ENCODE measurements at regions not wholly inside any gene's neighbourhood (a gene's known extent, or its start where the extent isn't known, plus 50 kb on each side); places are given as distances from the start of the nearest gene placed in this dataset.

DNA sequence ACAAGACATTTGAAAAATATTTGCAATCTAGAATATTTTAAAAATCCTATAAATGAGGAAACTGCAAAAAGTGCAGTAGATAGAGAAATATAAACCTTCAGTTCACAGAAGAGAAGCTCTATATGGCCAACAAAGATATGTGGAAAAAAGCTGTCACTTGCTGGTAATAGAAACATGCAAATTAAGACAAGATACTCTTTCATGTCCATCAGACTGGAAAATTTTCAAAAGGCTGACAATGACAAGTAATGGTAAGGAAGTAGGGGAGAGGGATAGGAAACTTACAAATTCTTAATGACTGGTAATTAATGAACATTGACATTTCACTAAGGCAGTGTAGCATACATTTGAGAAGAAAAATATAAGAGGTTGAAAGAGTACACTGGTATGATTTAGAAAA lies 147.9 kb downstream of the MRPL39 start:
- Mint-ChIP-seq H3K4me3 (peak overlapping the region in 1 of 10 donors; percentile 1), H3K9me3 (peaks cover 0 to 5% (median 0%) of the 10 kb centered on the region in 11 donors), H3K4me1 (peaks cover 5 to 57% (median 31%) of the 10 kb centered on the region in 7 donors), H3K27me3 (no peaks in the 10 kb centered on the region), H3K36me3 (peaks cover 0 to 3% (median 0%) of the 10 kb centered on the region in 5 donors), H3K27ac (peak overlapping the region in 1 of 9 donors; percentile 42)
- DNase-seq = no peak
- ATAC-seq = no peak
- intact Hi-C loops (cut with micrococcal nuclease) = loop anchor here in 1 of 2 donors (5.0 kb wide), 1 partner anchor 278 kb away; no protein-coding TSS in a partner anchor
- Histone ChIP-seq H3K27me3 (ENCODE audit: control insufficient read depth in 2 of 2, insufficient read depth in 2 of 2, low read length in 2 of 2) (no peaks in the 10 kb centered on the region), H3K36me3 (ENCODE audit: control insufficient read depth in 2 of 3, insufficient read depth in 3 of 3, low read length in 3 of 3) (no peaks in the 10 kb centered on the region), H3K4me3 (ENCODE audit: low read length) (no peak overlapping the region), H3K4me1 (ENCODE audit: control insufficient read depth in 2 of 2, insufficient read depth in 2 of 2, low read length in 2 of 2) (peaks cover 0 to 5% of the 10 kb centered on the region in 2 donors), H3K9me3 (ENCODE audit: control insufficient read depth in 2 of 3, low read length in 3 of 3) (no peaks in the 10 kb centered on the region), H3K27ac (ENCODE audit: low read depth, low read length) (no peak overlapping the region)
- ChIA-PET POLR2A (no interaction called here), CTCF (no interaction called here)

- H3K9me3 ChIP-seq (ENCODE audit: control insufficient read depth in 2 of 3, low read length in 3 of 3) = no peaks in the 10 kb centered on the region
- H3K27ac Mint-ChIP-seq = peak overlapping the region in 7 of 9 donors; percentile 5 to 43 (median 28)
- H3K9me3 Mint-ChIP-seq = peaks cover 0 to 8% (median 0%) of the 10 kb centered on the region in 11 donors
- ChIA-PET CTCF (no interaction called here), POLR2A (no interaction called here)
- no peaks in the 10 kb centered on the region for H3K36me3 ChIP-seq (ENCODE audit: control insufficient read depth in 2 of 3, insufficient read depth in 3 of 3, low read length in 3 of 3)
- ATAC-seq (no peak), DNase-seq (no peak)
- no peaks in the 10 kb centered on the region for H3K27me3 Mint-ChIP-seq
- peak overlapping the region in 4 of 10 donors; percentile 10 to 33 (median 24) for H3K4me3 Mint-ChIP-seq
- H3K4me1 ChIP-seq (ENCODE audit: control insufficient read depth in 2 of 2, insufficient read depth in 2 of 2, low read length in 2 of 2) = peaks cover 0 to 5% of the 10 kb centered on the region in 2 donors
- intact Hi-C loops (cut with micrococcal nuclease) = loop anchor here in 1 of 2 donors (5.0 kb wide), 1 partner anchor 279 kb away; no protein-coding TSS in a partner anchor
- peaks cover 5 to 48% (median 25%) of the 10 kb centered on the region in 7 donors for H3K4me1 Mint-ChIP-seq
- H3K27me3 ChIP-seq (ENCODE audit: control insufficient read depth in 2 of 2, insufficient read depth in 2 of 2, low read length in 2 of 2) = no peaks in the 10 kb centered on the region
- no peak overlapping the region for H3K4me3 ChIP-seq (ENCODE audit: low read length)
- H3K27ac ChIP-seq (ENCODE audit: low read depth, low read length) = no peak overlapping the region
- peaks cover 0 to 7% (median 0%) of the 10 kb centered on the region in 5 donors for H3K36me3 Mint-ChIP-seq
Observed at GRCh38 chr21:25458484-25458883, 148.8 kb downstream of the MRPL39 start.

GRCh38 chr21:25457946-25458345 lies 149.3 kb downstream of the MRPL39 start:
- DNase-seq (no peak), ATAC-seq (no peak)
- Histone ChIP-seq H3K4me1 (ENCODE audit: control insufficient read depth in 2 of 2, insufficient read depth in 2 of 2, low read length in 2 of 2) (peaks cover 0 to 5% of the 10 kb centered on the region in 2 donors), H3K36me3 (ENCODE audit: control insufficient read depth in 2 of 3, insufficient read depth in 3 of 3, low read length in 3 of 3) (no peaks in the 10 kb centered on the region), H3K9me3 (ENCODE audit: control insufficient read depth in 2 of 3, low read length in 3 of 3) (no peaks in the 10 kb centered on the region), H3K27me3 (ENCODE audit: control insufficient read depth in 2 of 2, insufficient read depth in 2 of 2, low read length in 2 of 2) (no peaks in the 10 kb centered on the region), H3K27ac (ENCODE audit: low read depth, low read length) (no peak overlapping the region), H3K4me3 (ENCODE audit: low read length) (no peak overlapping the region)
- peaks cover 0 to 7% (median 0%) of the 10 kb centered on the region in 5 donors for H3K36me3 Mint-ChIP-seq
- peaks cover 5 to 44% (median 24%) of the 10 kb centered on the region in 7 donors for H3K4me1 Mint-ChIP-seq
- ChIA-PET CTCF (no interaction called here), POLR2A (no interaction called here)
- H3K9me3 Mint-ChIP-seq = peaks cover 0 to 8% (median 0%) of the 10 kb centered on the region in 11 donors
- intact Hi-C loops (cut with micrococcal nuclease) = loop anchor here (1.0 to 5.0 kb wide), 8 partner anchors 29 to 279 kb away; partner anchors contain the start of gene MRPL39 (in 1 of the 2)
- no peak overlapping the region for H3K27ac Mint-ChIP-seq
- H3K4me3 Mint-ChIP-seq = no peak overlapping the region
- H3K27me3 Mint-ChIP-seq = no peaks in the 10 kb centered on the region

- intact Hi-C loops (cut with micrococcal nuclease) = loop anchor here (1.0 to 5.0 kb wide), 8 partner anchors 30 to 280 kb away; partner anchors contain the start of gene MRPL39 (in 1 of the 2)
- Mint-ChIP-seq H3K4me3 (peak overlapping the region; percentile 65 to 91 (median 82)), H3K4me1 (peaks cover 5 to 39% (median 24%) of the 10 kb centered on the region in 7 donors), H3K27ac (peak overlapping the region; percentile 81 to 91 (median 86)), H3K27me3 (no peaks in the 10 kb centered on the region), H3K9me3 (peaks cover 0 to 8% (median 0%) of the 10 kb centered on the region in 11 donors), H3K36me3 (peaks cover 0 to 7% (median 0%) of the 10 kb centered on the region in 5 donors)
- H3K9me3 ChIP-seq (ENCODE audit: control insufficient read depth in 2 of 3, low read length in 3 of 3) = no peaks in the 10 kb centered on the region
- no peaks in the 10 kb centered on the region for H3K27me3 ChIP-seq (ENCODE audit: control insufficient read depth in 2 of 2, insufficient read depth in 2 of 2, low read length in 2 of 2)
- CTCF ChIA-PET = no interaction called here
- peaks cover 0 to 5% of the 10 kb centered on the region in 2 donors for H3K4me1 ChIP-seq (ENCODE audit: control insufficient read depth in 2 of 2, insufficient read depth in 2 of 2, low read length in 2 of 2)
- peak overlapping the region; percentile 1 for H3K4me3 ChIP-seq (ENCODE audit: low read length)
- peak overlapping the region; percentile 40 for H3K27ac ChIP-seq (ENCODE audit: low read depth, low read length)
- POLR2A ChIA-PET = no interaction called here
- no peaks in the 10 kb centered on the region for H3K36me3 ChIP-seq (ENCODE audit: control insufficient read depth in 2 of 3, insufficient read depth in 3 of 3, low read length in 3 of 3)
- DNase-seq (peak in 6 of 9 donors; percentile 11 to 49 (median 34)), ATAC-seq (peak; percentile 95)
Observed at GRCh38 chr21:25457411-25457810, 149.9 kb downstream of the MRPL39 start.

DNA sequence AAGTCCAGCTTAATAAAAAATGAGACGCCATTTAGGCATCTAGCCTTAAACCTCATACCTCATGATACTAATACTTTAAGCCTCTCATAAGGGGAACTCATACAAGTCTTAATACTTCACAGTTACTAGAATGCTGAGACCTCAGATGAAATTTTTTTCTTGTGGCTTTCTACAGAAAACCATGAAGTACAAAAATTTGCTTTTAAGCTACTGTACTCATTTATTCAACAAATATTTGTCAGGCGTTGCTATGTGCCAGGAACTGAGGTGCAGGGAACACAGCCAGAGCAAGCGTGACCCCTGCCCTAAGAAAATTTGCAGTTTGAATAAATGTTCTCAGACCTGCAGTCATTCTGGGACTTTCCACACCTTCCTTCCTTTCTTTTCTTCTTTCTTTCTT lies 150.6 kb downstream of the MRPL39 start:
- Histone ChIP-seq H3K9me3 (ENCODE audit: control insufficient read depth in 2 of 3, low read length in 3 of 3) (no peaks in the 10 kb centered on the region), H3K27me3 (ENCODE audit: control insufficient read depth in 2 of 2, insufficient read depth in 2 of 2, low read length in 2 of 2) (no peaks in the 10 kb centered on the region), H3K27ac (ENCODE audit: low read depth, low read length) (peak overlapping the region; percentile 52), H3K4me3 (ENCODE audit: low read length) (peak overlapping the region; percentile 38), H3K36me3 (ENCODE audit: control insufficient read depth in 2 of 3, insufficient read depth in 3 of 3, low read length in 3 of 3) (no peaks in the 10 kb centered on the region), H3K4me1 (ENCODE audit: control insufficient read depth in 2 of 2, insufficient read depth in 2 of 2, low read length in 2 of 2) (peaks cover 0 to 5% of the 10 kb centered on the region in 2 donors)
- ChIA-PET CTCF (no interaction called here), POLR2A (no interaction called here)
- H3K27ac Mint-ChIP-seq = peak overlapping the region; percentile 71 to 93 (median 81)
- DNase-seq (peak in 3 of 9 donors; percentile 4 to 21 (median 20)), ATAC-seq (peak; percentile 49)
- peaks cover 0 to 10% (median 0%) of the 10 kb centered on the region in 11 donors for H3K9me3 Mint-ChIP-seq
- peaks cover 0 to 11% (median 0%) of the 10 kb centered on the region in 5 donors for H3K36me3 Mint-ChIP-seq
- no peaks in the 10 kb centered on the region for H3K27me3 Mint-ChIP-seq
- H3K4me1 Mint-ChIP-seq = peaks cover 5 to 36% (median 24%) of the 10 kb centered on the region in 7 donors
- intact Hi-C loops (cut with micrococcal nuclease) = loop anchor here (1.0 to 5.0 kb wide), 8 partner anchors 31 to 281 kb away; partner anchors contain the start of gene MRPL39 (in 1 of the 2)
- H3K4me3 Mint-ChIP-seq = peak overlapping the region in 9 of 10 donors; percentile 49 to 89 (median 71)

DNA sequence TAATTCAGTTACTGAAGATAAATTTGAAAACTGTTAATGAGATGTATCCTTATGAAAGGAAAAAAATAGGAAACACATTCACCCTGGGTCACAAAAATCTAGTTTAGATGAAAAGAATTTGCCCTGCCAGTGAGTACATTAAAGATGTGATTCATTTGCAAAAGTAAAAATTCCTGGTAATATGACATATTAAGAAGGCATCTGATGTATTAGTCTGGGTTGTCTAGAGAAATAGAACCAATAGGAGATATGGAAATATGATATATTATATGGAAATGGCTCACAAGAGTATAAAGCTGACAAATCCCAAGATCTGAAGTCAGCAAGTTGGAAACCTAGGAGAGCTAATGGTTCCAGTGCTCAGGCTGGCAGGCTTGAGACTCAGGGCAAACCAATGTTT lies 153.8 kb downstream of the MRPL39 start:
- peaks cover 5 to 23% (median 16%) of the 10 kb centered on the region in 7 donors for H3K4me1 Mint-ChIP-seq
- H3K9me3 ChIP-seq (ENCODE audit: control insufficient read depth in 2 of 3, low read length in 3 of 3) = no peaks in the 10 kb centered on the region
- H3K27me3 Mint-ChIP-seq = no peaks in the 10 kb centered on the region
- ATAC-seq (no peak), DNase-seq (no peak)
- ChIA-PET CTCF (interaction anchor here (0.6 kb wide), 1 partner anchor 834 kb away, joined by 3 read pairs; no protein-coding TSS in a partner anchor), POLR2A (no interaction called here)
- no peak overlapping the region for H3K27ac Mint-ChIP-seq
- peaks cover 0 to 21% (median 0%) of the 10 kb centered on the region in 5 donors for H3K36me3 Mint-ChIP-seq
- intact Hi-C loops (cut with micrococcal nuclease) = no loop called here
- no peaks in the 10 kb centered on the region for H3K36me3 ChIP-seq (ENCODE audit: control insufficient read depth in 2 of 3, insufficient read depth in 3 of 3, low read length in 3 of 3)
- peaks cover 0 to 18% (median 0%) of the 10 kb centered on the region in 11 donors for H3K9me3 Mint-ChIP-seq
- H3K4me1 ChIP-seq (ENCODE audit: control insufficient read depth in 2 of 2, insufficient read depth in 2 of 2, low read length in 2 of 2) = peaks cover 0 to 5% of the 10 kb centered on the region in 2 donors
- no peak overlapping the region for H3K27ac ChIP-seq (ENCODE audit: low read depth, low read length)
- H3K27me3 ChIP-seq (ENCODE audit: control insufficient read depth in 2 of 2, insufficient read depth in 2 of 2, low read length in 2 of 2) = no peaks in the 10 kb centered on the region
- no peak overlapping the region for H3K4me3 Mint-ChIP-seq
- H3K4me3 ChIP-seq (ENCODE audit: low read length) = no peak overlapping the region

GRCh38 chr21:25449950-25450349 lies 157.3 kb downstream of the MRPL39 start:
- Histone ChIP-seq H3K36me3 (ENCODE audit: control insufficient read depth in 2 of 3, insufficient read depth in 3 of 3, low read length in 3 of 3) (no peaks in the 10 kb centered on the region), H3K4me3 (ENCODE audit: low read length) (no peak overlapping the region), H3K4me1 (ENCODE audit: control insufficient read depth in 2 of 2, insufficient read depth in 2 of 2, low read length in 2 of 2) (no peaks in the 10 kb centered on the region), H3K27ac (ENCODE audit: low read depth, low read length) (no peak overlapping the region), H3K27me3 (ENCODE audit: control insufficient read depth in 2 of 2, insufficient read depth in 2 of 2, low read length in 2 of 2) (no peaks in the 10 kb centered on the region), H3K9me3 (ENCODE audit: control insufficient read depth in 2 of 3, low read length in 3 of 3) (no peaks in the 10 kb centered on the region)
- ATAC-seq = no peak
- no peaks in the 10 kb centered on the region for H3K4me1 Mint-ChIP-seq
- DNase-seq = no peak
- no peak overlapping the region for H3K27ac Mint-ChIP-seq
- peaks cover 0 to 26% (median 0%) of the 10 kb centered on the region in 11 donors for H3K9me3 Mint-ChIP-seq
- intact Hi-C loops (cut with micrococcal nuclease) = no loop called here
- peaks cover 0 to 23% (median 0%) of the 10 kb centered on the region in 5 donors for H3K36me3 Mint-ChIP-seq
- POLR2A ChIA-PET = no interaction called here
- CTCF ChIA-PET = no interaction called here
- no peak overlapping the region for H3K4me3 Mint-ChIP-seq
- H3K27me3 Mint-ChIP-seq = no peaks in the 10 kb centered on the region
